Keratinocyte (primary cell): ENCODE measurements at regions not wholly inside any gene's neighbourhood (a gene's known extent, or its start where the extent isn't known, plus 50 kb on each side); places are given as distances from the start of the nearest gene placed in this dataset.

Experiments used
- DNase-seq: peaks from one replicate; pipeline ENCODE4 v3.0.0-alpha.2; 2011; ENCODE audit warnings: low read depth, missing footprints, low spot score
- FAIRE-seq: peaks from 2 replicates; lab custom pipeline; 2011; peaks lifted over from hg19 to GRCh38; lab: Jason Lieb, UNC
- H2AFZ ChIP-seq: 2 replicates; pipeline ENCODE4 v1.6.0; 2012; ENCODE audit warnings: low read length, control low read depth, inconsistent platforms; ENCODE audit not compliant: control insufficient read depth
- H3K27ac ChIP-seq: 2 replicates; pipeline ENCODE4 v1.5.1; 2011; ENCODE audit warnings: low read length; ENCODE audit not compliant: control insufficient read depth, insufficient read depth
- H3K27me3 ChIP-seq: 3 replicates; pipeline ENCODE4 v1.6.0; 2011; ENCODE audit warnings: low read length; ENCODE audit not compliant: control insufficient read depth, insufficient read depth; ENCODE audit errors: extremely low read depth
- H3K36me3 ChIP-seq, 2 experiments: 2 replicates in 1 of 2; 3 replicates in 1 of 2; pipeline ENCODE4 v1.5.1; 2011; ENCODE audit warnings: low read length in 2 of 2, mild to moderate bottlenecking in 1 of 2; ENCODE audit not compliant: control insufficient read depth in 2 of 2, insufficient read depth in 2 of 2; ENCODE audit errors: extremely low read depth in 1 of 2
- H3K4me1 ChIP-seq: 3 replicates; pipeline ENCODE4 v1.5.1; 2011; ENCODE audit warnings: low read length; ENCODE audit not compliant: control insufficient read depth, insufficient read depth; ENCODE audit errors: extremely low read depth
- H3K4me2 ChIP-seq: 3 replicates; pipeline ENCODE4 v1.6.0; 2011; ENCODE audit warnings: low read depth, low read length; ENCODE audit not compliant: control insufficient read depth, insufficient read depth; ENCODE audit errors: extremely low read depth
- H3K4me3 ChIP-seq, 3 experiments: fragments of 200-600 bp in 1 of 3; sonication (generic) in 1 of 3; 2 replicates in 2 of 3; 3 replicates in 1 of 3; pipeline ENCODE4 v1.5.1; 2011 to 2016; ENCODE audit warnings: low read length in 3 of 3, mild to moderate bottlenecking in 3 of 3, control low read depth in 2 of 3, inconsistent platforms in 1 of 3, low read depth in 1 of 3, mixed read lengths in 1 of 3, mixed run types in 1 of 3, moderate library complexity in 1 of 3; ENCODE audit not compliant: control insufficient read depth in 2 of 3, insufficient read depth in 2 of 3; ENCODE audit errors: extremely low read depth in 1 of 3
- H3K79me2 ChIP-seq: 2 replicates; pipeline ENCODE4 v1.6.0; 2012; ENCODE audit warnings: low read length; ENCODE audit not compliant: control insufficient read depth, insufficient read depth
- H3K9ac ChIP-seq: 3 replicates; pipeline ENCODE4 v1.6.0; 2011; ENCODE audit warnings: low read length; ENCODE audit not compliant: control insufficient read depth, insufficient read depth; ENCODE audit errors: extremely low read depth
- H3K9me1 ChIP-seq: 3 replicates; pipeline ENCODE4 v1.6.0; 2011; ENCODE audit warnings: low read length; ENCODE audit not compliant: control insufficient read depth, insufficient read depth; ENCODE audit errors: extremely low read depth
- H3K9me3 ChIP-seq: 2 replicates; pipeline ENCODE4 v1.5.1; 2012; ENCODE audit warnings: low read depth, low read length; ENCODE audit not compliant: control insufficient read depth
- H4K20me1 ChIP-seq: 3 replicates; pipeline ENCODE4 v1.6.0; 2011; ENCODE audit warnings: low read length; ENCODE audit not compliant: control insufficient read depth, insufficient read depth; ENCODE audit errors: extremely low read depth
- EZH2 ChIP-seq: IDR thresholded peaks from one replicate; pipeline ENCODE4 v1.6.1; 2012; ENCODE audit warnings: inconsistent platforms, mild to moderate bottlenecking, low read length, moderate library complexity
- dilution Hi-C: fragments of 300-500 bp; cut with MboI; formaldehyde crosslinking; loops from one replicate; pipeline ENCODE4 v1.7.0; 2020; ENCODE audit warnings: low sequenced_read_pairs; ENCODE audit not compliant: extremely low pct_ligation_motif_present
- TF ChIP-seq, protein P1 (sequence below), 3 experiments: IDR thresholded peaks in 1 of 3; conservative IDR thresholded peaks in 1 of 3; optimal IDR thresholded peaks in 1 of 3; 2 replicates in 2 of 3; 3 replicates in 1 of 3; pipeline versions ENCODE3 to v1.5.1; 2011; ENCODE audit warnings: low read length in 3 of 3, mild to moderate bottlenecking in 3 of 3, moderate library complexity in 2 of 3, control low read depth in 1 of 3, inconsistent platforms in 1 of 3; ENCODE audit not compliant: insufficient read depth in 2 of 3; ENCODE audit errors: extremely low read depth in 1 of 3

DNA sequence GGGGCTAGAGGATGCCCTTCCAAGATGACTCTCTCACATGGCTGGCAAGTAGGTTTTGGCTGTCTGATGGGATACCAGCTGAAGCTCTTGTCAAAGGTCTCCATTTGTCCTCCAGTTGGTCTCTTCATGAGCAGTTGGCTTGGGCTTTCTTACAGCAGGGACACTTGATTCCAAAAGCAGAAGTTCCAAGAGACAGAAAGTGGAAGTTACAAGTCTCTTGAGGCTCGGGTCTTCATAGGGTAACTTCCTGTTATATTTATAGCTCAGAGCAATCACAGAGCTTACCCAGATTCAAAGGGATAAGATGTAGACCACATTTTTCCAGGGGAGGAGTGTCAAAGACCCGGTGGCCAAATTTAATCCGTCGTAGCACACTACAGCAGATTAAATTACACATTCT is 440.0 kb downstream of the RFC3 start:
- TF ChIP-seq, protein P1, sequence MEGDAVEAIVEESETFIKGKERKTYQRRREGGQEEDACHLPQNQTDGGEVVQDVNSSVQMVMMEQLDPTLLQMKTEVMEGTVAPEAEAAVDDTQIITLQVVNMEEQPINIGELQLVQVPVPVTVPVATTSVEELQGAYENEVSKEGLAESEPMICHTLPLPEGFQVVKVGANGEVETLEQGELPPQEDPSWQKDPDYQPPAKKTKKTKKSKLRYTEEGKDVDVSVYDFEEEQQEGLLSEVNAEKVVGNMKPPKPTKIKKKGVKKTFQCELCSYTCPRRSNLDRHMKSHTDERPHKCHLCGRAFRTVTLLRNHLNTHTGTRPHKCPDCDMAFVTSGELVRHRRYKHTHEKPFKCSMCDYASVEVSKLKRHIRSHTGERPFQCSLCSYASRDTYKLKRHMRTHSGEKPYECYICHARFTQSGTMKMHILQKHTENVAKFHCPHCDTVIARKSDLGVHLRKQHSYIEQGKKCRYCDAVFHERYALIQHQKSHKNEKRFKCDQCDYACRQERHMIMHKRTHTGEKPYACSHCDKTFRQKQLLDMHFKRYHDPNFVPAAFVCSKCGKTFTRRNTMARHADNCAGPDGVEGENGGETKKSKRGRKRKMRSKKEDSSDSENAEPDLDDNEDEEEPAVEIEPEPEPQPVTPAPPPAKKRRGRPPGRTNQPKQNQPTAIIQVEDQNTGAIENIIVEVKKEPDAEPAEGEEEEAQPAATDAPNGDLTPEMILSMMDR (optimal IDR thresholded peaks at IDR 0.05 in 1 of 3, IDR thresholded peaks at IDR 0.05 in 1 of 3, conservative IDR thresholded peaks at IDR 0.05 in 1 of 3; ENCODE audit: extremely low read depth in 1 of 3, insufficient read depth in 2 of 3, low read length in 3 of 3): no peak
- TF ChIP-seq EZH2: no peak
- Histone ChIP-seq H2AFZ (no peak overlapping the region), H3K9ac (no peak overlapping the region), H3K4me2 (no peak overlapping the region), H3K79me2 (no peaks in the 10 kb centered on the region), H3K27ac (no peak overlapping the region), H3K4me1 (no peaks in the 10 kb centered on the region), H4K20me1 (no peaks in the 10 kb centered on the region), H3K27me3 (no peaks in the 10 kb centered on the region), H3K4me3 (no peak overlapping the region), H3K9me1 (no peaks in the 10 kb centered on the region), H3K36me3 (no peaks in the 10 kb centered on the region), H3K9me3 (no peaks in the 10 kb centered on the region)
- FAIRE-seq (no peak), DNase-seq (no peak)
- dilution Hi-C loops: no loop called here

- H3K9me3 ChIP-seq: no peaks in the 10 kb centered on the region
- no peaks in the 10 kb centered on the region for H3K27me3 ChIP-seq
- H3K9ac ChIP-seq: no peak overlapping the region
- H3K4me3 ChIP-seq: no peak overlapping the region
- no peaks in the 10 kb centered on the region for H4K20me1 ChIP-seq
- H3K4me2 ChIP-seq: no peak overlapping the region
- no peak overlapping the region for H3K27ac ChIP-seq
- no peak overlapping the region for H2AFZ ChIP-seq
- no peak for FAIRE-seq
- H3K4me1 ChIP-seq: no peaks in the 10 kb centered on the region
- TF ChIP-seq, protein P1 (optimal IDR thresholded peaks at IDR 0.05 in 1 of 3, IDR thresholded peaks at IDR 0.05 in 1 of 3, conservative IDR thresholded peaks at IDR 0.05 in 1 of 3; ENCODE audit: extremely low read depth in 1 of 3, insufficient read depth in 2 of 3, low read length in 3 of 3): no peak
- no peak for TF ChIP-seq EZH2
- no peak for DNase-seq
- no peaks in the 10 kb centered on the region for H3K9me1 ChIP-seq
- dilution Hi-C loops: no loop called here
- no peaks in the 10 kb centered on the region for H3K79me2 ChIP-seq
- H3K36me3 ChIP-seq: no peaks in the 10 kb centered on the region
These were observed 440.9 kb downstream of the RFC3 start for GRCh38 chr13:34258646-34259386.
